CD1c-positive myeloid dendritic cell (primary cell): ENCODE measurements at regions not wholly inside any gene's neighbourhood (a gene's known extent, or its start where the extent isn't known, plus 50 kb on each side); places are given as distances from the start of the nearest gene placed in this dataset.
"Not testable (repeated sequence)": the region's sequence is repeated elsewhere in the genome, so short reads cannot be mapped to it uniquely, and the experiment has no call there.

Source experiments
- DNase-seq: peaks from one replicate; pipeline ENCODE4 v3.0.0-alpha.2; 2016; ENCODE audit errors: extremely low spot score

DNA sequence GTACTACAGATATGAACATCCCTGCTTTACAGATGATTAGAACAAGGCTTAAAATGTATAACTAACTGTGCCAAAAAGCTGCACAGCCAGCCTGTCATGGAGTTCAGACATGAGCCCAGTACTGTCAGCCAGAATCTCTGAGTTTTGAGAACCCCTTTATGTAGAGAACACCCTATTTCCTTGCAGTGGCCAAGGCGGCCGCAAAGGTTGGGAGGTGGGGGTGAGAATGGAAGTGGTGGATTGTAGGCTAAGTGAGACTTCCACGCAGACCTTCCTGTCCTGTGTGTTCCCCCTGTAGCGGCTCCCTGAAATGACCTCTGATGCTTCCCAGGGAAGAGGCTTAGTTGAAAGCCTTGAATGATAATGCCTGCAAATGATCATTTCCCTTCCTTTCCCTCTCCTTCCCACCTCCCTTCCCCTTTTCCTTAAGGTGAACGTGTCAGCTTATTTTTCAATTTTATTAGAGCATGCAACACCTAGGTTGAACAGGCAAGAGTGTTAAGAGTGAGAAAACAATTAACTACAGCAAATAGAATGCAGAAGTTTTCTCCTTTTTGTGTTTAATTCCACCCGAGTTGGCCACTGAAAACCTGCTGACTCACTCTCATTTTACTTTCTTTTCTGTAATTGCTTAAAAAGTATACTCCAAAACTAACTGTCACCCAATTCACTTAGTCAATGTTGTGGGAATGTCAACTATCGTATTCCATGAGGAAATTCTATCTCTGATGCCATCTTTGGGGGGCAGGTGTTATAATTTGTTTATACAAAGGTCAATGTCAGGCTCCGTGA, 167.0 kb upstream of the EDNRB start:
- no peak for DNase-seq

DNA sequence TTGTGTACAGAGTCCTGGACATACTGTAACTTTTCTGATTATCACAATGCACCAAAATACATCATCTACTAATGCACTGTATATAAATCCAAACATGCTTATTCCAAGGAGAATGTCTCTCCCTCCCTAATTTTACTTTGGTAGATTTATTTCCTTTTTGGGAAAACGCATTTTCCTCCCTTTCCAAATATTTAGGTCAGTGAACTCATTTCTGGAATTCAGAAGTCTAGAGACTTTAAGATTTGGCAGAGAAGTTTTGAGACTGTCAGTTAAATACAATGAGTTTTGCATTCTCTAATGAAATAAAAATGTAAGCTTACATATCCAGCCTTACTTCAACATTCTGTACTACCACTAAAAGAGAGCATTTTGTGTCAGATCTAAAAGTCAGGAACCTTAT, 165.8 kb upstream of the EDNRB start:
- no peak for DNase-seq

DNA sequence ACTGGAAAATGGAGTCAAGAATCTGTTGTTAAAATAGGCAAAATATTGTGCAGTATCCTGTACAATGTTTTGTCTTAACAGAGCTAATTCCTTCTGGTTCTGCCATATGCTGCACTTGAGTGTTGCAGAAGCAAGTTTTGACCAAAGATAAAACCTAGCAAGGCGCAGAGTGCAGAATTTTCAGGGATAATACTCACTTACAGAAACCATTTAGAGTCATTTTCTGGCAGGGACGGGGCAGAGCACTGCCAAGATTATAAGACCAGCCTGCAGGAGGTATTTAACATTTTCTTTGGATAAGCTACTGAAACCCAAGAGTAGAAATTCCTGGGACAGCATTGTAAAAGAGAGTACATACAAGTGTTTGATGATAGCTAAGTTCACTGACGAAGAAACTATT, 159.5 kb upstream of the EDNRB start:
- no peak for DNase-seq

DNA sequence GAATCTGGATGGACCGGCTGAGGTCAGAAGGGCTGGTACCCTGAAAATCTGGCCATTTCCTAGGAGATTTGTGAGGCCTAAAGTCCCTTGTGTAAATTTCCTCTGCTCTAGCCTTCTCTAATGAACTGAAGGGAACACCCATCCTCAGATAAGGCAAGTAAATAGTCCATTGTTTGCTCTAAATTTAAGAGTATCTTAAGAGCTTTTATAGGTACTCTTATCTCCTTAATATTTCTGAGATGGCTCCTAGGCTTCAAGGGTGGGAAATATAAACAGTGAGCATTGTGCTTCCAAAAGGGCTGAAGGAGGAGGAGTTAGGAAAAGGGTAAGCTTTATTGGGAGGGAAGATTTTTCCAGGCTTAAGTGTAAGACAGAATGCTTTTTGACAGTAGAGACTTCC, 148.7 kb upstream of the EDNRB start:
- DNase-seq: no peak

DNA sequence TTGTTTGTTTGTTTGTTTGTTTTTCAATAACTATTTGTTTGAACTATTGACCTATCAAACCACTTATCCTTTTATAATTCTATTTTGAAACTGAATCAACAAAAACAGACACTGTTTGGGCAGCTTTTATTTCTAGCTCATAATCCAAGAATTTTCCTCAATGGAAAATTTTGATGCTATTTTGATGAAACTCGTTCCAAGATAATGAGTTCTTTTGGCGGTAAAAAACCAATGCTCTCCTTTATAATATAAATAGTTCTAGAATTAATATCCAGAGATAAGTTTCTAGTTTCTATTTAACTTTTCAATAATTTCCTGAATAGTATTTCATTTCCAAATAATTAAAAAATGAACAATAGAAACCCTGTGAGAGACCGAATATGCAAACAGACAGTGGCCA, 146.5 kb upstream of the EDNRB start:
- no peak for DNase-seq

DNA sequence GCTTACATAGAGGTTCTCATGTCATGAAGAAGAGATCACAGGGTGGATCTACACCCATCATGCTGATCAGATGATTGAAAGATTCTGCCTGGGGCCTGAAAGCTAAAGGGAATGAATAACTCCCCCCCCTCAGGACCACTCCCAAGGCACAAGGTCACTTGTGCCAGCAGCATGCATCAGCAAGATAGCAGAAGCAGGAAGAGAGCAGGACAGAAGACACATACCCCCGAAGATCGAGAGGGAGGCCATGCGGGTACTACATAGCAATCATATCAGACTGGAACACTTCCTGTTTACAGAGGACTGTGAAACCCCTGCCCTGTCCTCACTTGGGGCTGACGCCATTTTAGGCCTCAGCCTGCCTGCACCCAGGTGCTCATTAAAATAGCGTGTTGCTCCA, 143.2 kb upstream of the EDNRB start:
- DNase-seq: no peak

DNA sequence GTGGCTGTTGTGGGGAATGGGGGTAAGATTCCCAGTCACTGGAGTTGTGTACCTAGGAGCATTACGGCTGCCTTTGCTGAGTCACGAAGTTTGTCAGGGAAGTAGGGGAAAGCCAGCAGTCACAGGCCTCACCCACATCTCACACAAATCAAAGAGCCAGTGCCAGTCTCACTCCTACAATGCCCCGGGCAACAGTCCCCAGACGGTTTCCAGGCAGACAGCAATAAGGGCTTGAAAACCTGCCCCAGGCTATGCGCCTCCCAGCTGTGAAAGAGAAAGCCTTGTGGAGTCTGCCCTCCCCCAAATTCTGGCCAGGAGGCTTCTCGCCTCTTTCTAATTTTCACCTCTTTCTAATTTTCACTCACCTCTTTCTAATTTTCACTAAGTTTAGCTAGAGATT, 142.3 kb upstream of the EDNRB start:
- no peak for DNase-seq

DNA sequence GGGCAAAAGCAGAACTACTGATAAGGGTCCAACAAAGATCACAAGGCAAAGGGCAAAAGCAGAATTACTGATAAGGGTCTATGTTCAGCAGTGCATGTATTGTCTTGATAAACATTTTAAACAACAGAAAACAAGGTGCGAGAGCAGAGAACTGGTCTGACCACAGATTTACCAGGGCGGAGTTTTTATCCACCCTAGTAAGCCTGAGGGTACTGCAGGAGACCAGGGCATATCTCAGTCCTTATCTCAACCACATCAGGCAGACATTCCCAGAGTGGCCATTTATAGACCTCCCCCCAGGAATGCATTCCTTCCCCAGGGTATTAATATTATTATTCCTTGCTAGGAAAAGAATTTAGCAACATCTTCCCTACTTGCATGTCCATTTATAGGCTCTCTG, 138.2 kb upstream of the EDNRB start:
- DNase-seq: not testable (repeated sequence)

DNA sequence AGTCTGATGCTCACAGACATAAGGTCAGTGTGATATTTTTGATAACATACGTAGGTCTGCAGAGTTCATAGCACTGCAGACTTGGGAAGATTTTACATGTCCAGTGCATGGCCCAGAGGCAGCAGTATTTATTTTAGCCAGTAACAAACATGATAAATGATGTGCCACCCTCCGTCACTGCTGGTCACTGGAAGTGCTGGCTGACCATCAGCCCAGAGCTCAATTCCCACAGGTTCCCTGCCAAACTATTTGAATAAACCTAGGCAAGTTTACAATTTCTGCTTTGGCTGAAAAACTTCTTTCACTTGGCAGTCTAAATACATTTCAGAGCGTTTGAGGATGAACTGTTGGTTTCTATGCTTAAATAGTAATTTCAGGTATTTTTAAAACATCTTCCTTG, 135.5 kb upstream of the EDNRB start:
- DNase-seq: no peak

DNA sequence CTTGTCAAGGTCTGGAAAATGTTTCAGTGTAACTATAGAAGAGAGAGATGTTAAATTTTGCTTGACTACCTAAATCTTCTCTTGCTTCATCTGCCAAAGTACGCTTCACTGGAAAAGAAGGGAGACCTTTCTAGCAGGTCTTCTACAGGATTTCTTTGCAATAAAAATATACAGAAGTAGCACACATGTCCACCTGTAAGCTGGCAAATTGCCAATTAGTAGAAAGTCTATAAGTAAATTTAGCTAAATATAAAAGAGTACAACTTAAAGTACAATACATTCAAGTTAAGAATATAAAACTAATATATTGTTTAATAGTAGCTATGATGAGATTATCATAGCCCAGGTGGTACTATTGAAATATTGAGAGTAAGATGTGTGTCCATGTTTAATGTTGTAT, 128.5 kb upstream of the EDNRB start:
- no peak for DNase-seq

DNA sequence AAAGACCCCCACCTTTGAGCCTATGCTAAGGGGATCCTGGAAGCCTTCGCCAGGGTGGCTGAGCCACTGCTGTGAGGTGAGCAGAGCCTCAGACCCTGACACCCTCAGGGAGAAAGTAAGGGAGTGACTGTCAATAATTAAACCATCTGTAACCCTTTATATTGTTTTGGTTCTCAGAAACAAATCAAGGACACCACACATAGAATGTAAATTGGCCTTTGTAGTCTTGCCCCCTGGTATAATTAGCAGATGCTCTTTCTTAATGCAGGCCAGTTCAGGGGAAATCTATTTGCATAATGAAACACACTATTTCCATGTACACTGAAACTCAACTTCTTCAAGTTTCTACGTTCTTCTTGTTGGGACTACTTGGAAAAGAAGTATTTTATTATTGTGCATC, 127.7 kb upstream of the EDNRB start:
- no peak for DNase-seq

DNA sequence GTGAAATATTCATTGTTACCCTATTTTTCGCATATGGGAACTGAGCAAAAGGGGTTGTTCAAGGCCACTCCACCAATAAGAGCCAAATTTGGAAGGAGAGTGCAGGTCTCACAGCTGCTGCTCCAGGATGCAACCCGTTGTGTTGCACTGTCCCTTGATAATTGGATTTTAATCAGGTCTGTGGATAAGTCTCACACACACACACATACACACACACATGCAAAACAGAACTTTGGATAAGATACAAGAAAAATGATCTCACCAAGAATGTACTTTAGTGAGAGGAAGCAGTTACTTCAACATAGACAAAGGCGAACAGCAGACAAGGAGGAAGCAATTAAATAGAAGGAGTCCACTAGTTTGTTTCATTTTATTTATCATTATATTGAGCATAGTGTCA, 127.3 kb upstream of the EDNRB start:
- no peak for DNase-seq

DNA sequence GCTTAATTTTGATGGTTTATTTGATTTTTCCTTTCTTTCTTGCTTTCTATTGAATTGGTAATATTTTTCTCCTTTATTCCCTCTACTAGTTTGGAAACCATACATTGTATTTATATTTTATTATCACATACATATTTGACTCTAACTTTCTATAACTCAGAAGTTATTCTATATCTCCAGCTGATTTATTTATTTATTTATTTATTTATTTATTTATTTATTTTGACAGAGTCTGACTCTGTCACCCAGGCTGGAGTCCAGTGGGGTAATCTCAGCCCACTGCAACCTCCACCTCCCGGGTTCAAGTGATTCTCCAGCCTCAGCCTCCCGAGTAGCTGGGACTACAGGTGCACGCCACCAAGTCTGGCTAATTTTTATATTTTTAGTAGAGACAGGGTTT, 122.7 kb upstream of the EDNRB start:
- DNase-seq: not testable (repeated sequence)

DNA sequence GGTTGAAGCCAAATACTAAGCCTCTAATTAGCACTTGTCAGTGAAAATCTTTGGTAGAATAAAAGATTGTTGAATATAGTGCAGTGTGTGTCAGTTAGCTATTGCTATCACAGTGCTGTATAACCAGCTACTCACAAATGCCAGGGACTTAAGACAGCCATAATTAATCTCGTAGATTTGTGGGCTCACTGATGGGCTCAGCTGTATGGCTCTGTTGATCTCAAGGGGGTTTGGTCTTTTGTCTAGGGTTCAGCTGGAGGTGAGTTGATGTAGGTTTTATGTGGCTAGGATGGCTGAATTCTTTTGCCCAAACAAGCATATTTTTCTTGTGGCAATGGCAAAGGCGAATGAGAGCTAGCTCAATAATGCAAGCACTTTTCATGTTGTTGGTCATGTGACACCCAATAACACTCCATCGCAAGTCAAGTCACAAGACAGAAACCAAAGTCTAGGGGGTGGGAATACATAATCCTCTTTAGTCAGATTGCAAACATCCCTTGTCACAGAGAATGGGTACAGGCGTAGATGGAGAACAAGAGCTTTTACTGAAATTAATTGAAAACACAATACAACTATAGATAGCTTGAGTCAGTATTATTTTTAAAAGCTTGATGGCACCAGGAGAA, 121.7 kb upstream of the EDNRB start:
- no peak for DNase-seq

DNA sequence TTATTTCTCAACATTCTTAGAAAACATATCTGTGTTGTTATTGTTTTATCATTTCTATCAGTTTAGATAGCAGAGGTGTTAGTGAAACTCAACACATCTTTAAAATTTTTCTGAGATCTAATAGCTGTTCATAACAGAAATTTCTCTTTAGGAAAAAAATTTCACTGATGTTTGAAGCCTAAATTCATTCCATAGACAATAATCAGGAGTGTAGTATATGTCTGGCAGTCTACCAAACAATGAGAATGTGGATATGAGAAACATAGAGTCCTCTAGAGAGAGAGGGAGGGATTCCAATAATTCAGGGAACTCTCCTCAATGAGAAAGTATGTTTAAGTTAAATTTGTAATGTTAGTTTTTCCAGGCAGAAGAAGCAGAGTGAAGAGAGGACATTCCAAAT, 118.2 kb upstream of the EDNRB start:
- no peak for DNase-seq

DNA sequence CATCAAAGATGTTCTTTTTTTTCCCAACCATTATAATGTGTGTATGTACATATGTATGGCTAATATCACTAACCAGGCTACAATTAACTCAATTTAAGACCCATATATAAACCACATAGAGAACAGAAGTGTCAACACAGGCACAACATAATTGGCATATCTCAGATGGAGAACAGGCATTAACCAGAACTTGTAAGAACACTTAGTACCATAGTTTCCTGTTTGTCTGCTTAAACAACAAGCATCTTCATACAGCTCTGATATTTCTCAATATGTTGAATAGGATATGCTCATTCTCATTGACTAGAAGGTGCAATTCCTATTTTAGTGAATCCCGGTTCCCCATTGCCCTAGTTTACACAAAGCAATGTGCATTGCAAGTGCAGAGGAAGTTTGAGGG, 116.9 kb upstream of the EDNRB start:
- DNase-seq: peak; percentile 13

DNA sequence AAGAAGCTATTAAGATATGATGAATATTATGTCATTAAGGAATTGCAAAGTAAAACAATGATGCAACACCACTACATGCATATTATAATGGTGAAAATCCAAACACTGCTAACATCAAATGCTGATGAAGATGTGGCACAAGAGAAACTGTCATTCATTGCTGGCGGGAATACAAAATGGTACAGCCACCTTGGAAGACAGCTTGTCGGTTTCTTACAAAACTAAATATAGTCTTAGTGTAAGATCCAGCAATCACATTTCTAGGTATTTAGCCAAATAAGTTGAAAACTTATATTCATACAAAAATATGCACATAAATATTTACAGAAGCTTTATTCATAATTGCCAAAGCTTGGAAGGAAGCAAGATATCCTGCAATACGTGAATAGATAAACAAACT, 114.9 kb upstream of the EDNRB start:
- no peak for DNase-seq

DNA sequence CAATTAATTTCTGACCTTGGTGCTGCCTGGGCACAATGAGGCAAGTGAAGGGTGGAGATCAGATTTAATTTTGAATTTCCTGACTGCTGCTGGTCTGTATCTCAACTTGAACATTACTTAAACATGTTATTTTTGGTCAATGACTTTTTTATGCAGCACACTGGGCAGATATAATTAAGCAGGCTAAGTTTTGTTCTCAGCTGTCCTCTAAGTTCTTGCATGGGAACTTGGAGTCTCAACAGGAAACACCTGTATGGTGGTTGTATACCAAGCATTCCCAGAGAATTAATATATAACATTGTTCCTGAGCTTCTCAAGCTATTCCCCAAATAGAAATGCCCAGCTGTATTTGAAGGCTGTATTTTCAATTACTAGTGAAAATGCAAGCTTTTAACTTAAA, 113.5 kb upstream of the EDNRB start:
- DNase-seq: no peak

DNA sequence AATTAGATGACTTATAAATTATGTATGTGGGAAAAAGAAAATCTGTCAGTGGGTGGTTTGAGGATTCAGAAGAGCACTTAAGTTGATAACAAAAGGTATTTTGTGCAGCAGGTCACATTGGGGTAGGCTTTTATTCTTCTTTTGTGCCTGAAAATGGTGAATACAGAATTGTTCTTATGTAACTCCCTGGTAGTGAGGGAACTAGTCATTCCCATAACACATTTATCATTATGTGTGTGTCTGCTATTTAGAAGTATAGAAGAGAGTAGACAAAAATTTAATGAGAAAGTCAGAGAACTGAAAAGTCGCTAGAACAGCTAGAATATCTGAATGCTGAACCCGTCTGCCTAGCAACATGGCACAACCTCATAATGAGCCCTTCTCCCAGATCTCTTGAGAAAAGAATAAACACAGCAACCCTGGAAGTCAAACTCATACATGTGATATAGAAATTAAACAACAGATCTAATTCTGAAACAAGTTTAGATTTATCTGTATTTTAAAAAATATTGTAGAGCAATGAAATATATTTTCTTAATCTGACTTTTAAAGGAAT, 111.8 kb upstream of the EDNRB start:
- no peak for DNase-seq

DNA sequence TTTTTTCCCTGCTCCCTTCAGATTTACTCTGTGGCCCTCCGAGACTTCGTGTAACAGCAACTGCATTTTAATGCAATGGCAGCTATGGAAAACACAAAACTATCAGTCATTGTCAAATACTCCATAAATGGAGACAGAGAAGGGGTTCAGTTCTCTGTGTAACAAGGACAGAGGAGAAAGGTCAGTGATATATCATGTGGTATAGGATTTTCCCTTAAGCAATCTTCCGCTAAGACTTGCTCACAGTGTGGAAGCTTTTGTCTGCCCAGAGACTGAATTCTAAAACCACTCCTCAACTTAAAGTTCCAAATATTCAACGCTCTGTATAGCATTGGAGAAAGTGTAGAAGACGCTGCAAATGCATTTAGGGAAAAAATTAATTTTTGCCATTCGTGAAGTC, 111.3 kb upstream of the EDNRB start:
- DNase-seq: no peak

DNA sequence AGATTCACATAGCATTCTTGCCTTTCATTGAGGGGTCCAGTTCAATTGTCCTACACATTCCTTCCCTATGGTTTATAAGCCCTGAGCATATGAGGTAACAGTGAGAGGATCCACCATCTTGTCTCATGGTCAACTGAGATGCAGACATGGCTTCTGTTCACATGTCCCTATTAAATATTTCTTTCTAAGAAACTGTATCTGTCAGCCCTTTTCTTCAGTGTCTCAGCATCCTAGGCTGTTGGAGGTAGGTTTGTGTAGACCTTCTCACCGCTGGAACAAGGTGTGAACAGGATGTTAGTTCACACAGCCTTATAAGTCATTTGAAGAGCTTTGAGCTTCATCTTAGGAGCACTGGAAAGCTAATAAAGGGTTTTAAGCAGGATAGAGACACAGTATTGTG, 110.3 kb upstream of the EDNRB start:
- no peak for DNase-seq

DNA sequence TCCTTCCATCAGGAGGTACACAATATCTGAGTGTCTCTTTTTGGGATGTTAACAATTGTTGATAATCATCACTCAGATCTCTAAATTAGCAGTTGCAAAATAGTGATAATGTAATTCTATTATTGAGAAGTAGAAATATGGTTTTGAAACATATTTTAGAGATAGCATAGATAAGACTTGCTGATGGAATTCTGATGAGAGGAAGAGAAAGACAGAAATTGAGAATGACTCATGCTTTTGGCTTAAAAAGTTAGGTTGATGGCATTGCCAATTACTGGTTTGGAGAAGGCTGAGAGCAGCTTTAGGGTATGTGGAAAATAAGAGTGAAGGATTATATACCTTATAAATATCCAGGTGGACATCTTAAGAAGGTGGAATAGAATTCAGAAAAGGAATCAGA, 106.4 kb upstream of the EDNRB start:
- no peak for DNase-seq

DNA sequence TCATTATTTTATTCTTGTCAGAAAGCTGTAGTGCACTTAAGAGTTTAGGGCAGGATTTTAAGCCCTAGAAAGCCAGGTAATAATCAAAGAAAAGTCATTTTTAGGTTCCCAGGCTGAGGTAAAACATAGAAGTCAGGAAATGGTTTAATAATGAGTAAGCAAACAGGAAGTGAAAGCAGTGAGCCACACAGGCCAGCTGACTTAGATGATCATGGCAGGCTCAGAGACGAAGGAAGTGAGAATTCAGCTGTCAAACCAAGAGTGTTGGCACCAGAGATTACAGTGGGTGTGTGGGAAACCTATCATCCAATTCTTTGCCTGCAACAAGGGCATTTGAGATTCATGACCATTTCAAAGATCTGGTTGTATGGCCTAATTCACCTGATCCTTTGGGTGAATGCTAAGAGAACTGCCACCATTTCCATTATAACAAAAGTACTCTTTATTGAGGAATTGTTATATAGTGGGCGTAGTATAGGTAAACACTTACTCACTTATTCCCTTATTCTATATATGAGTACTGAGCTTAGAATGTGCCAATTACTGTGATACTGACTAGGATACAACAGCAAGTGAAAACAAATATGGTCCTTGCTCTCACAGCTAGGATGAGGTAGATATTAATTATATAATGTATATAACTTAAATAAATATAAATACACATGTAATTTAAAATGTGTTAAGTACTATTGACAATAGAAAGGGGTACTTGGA, 103.7 kb upstream of the EDNRB start:
- peak; percentile 92 for DNase-seq
